GM06990 (cell line): ENCODE measurements at regions not wholly inside any gene's neighbourhood (a gene's known extent, or its start where the extent isn't known, plus 50 kb on each side); places are given as distances from the start of the nearest gene placed in this dataset.

Experiments
- DNase-seq: peaks from one replicate; pipeline ENCODE4 v3.0.0-alpha.2; 2011; ENCODE audit not compliant: insufficient read length; ENCODE audit errors: extremely low read depth
- H3K27me3 ChIP-seq: replicated peaks from 2 replicates; pipeline ENCODE4 v1.6.0; 2011; ENCODE audit warnings: low read length; ENCODE audit not compliant: control insufficient read depth, insufficient read depth
- H3K36me3 ChIP-seq: 2 replicates; pipeline ENCODE4 v1.5.1; 2011; ENCODE audit warnings: low read length; ENCODE audit not compliant: control insufficient read depth, insufficient read depth
- H3K4me3 ChIP-seq: replicated peaks from 2 replicates; pipeline ENCODE4 v1.5.1; 2011; ENCODE audit warnings: low read depth, mild to moderate bottlenecking, control low read depth, low read length
- TF ChIP-seq, protein P1 (sequence below): IDR thresholded peaks from 2 replicates; pipeline ENCODE4 v1.5.1; 2011; ENCODE audit warnings: low read length, control low read depth, mild to moderate bottlenecking, inconsistent platforms; ENCODE audit not compliant: insufficient read depth, poor library complexity, severe bottlenecking

DNA sequence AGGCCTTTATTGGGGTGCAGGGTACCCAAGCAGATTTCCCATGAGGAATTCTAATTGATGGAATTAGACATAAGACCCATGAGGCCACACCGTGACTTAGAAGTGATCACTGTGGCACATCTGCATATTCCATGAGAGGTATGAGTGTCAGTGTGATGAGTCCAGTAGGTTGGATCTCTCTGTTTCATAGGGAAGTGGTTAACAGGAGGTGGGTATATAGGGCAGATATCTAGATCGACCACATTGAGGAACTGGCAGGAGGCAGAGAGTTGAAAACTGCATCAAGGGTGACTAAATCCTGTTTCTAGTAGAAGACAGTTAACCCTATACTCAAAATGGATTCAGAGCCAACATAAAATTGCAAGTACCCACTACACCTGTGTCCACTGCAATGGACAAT, 68.6 kb upstream of the MIR17HG start:
- Histone ChIP-seq H3K36me3 (no peaks in the 10 kb centered on the region), H3K27me3 (no peaks in the 10 kb centered on the region), H3K4me3 (no peak overlapping the region)
- no peak for DNase-seq
- TF ChIP-seq, protein P1, sequence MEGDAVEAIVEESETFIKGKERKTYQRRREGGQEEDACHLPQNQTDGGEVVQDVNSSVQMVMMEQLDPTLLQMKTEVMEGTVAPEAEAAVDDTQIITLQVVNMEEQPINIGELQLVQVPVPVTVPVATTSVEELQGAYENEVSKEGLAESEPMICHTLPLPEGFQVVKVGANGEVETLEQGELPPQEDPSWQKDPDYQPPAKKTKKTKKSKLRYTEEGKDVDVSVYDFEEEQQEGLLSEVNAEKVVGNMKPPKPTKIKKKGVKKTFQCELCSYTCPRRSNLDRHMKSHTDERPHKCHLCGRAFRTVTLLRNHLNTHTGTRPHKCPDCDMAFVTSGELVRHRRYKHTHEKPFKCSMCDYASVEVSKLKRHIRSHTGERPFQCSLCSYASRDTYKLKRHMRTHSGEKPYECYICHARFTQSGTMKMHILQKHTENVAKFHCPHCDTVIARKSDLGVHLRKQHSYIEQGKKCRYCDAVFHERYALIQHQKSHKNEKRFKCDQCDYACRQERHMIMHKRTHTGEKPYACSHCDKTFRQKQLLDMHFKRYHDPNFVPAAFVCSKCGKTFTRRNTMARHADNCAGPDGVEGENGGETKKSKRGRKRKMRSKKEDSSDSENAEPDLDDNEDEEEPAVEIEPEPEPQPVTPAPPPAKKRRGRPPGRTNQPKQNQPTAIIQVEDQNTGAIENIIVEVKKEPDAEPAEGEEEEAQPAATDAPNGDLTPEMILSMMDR = no peak

DNA sequence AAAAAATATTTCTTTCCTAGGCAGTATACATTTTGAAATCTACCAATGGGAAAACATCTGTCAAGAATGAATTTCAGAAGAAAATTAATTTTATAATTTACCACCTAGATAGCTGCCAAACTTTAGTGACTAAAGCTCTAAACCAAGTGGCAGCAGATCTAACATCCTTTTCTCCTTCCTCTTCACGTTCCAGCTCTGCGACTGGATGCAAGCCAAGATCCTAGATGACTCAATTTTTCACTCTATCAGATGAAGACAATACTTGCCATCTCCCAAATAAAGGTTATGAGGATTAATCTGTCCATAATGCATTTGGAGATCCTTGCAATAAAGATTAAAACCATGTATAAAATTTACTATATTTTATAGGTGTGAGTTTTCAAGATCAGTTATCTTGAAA, 66.7 kb upstream of the MIR17HG start:
- DNase-seq = no peak
- H3K27me3 ChIP-seq = no peaks in the 10 kb centered on the region

DNA sequence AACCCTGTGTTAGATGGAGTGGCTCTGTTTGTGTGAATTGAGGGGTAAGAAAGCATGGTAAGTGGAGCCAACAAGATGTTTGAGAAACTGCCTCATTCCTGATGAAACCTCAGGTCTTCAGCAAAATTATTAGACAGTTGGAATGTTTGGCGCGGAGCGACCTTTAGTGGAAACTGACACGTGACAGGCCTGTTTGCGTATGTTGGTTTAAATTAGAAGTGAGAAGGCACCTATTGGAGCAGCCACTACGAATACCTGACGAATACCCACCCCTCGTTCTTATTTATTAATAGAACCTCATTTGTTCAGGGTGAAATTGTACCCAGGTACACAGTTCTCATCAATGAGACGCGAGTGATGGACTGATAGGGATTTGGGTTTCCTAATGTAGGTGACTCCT, 63.2 kb upstream of the MIR17HG start:
- DNase-seq = no peak
- Histone ChIP-seq H3K27me3 (no peaks in the 10 kb centered on the region), H3K4me3 (no peak overlapping the region), H3K36me3 (no peaks in the 10 kb centered on the region)
- TF ChIP-seq, protein P1 = no peak

More for the DNA sequence above, 66.7 kb upstream of the MIR17HG start:
- no peaks in the 10 kb centered on the region for H3K36me3 ChIP-seq
- TF ChIP-seq, protein P1 = no peak
- H3K4me3 ChIP-seq = no peak overlapping the region

DNA sequence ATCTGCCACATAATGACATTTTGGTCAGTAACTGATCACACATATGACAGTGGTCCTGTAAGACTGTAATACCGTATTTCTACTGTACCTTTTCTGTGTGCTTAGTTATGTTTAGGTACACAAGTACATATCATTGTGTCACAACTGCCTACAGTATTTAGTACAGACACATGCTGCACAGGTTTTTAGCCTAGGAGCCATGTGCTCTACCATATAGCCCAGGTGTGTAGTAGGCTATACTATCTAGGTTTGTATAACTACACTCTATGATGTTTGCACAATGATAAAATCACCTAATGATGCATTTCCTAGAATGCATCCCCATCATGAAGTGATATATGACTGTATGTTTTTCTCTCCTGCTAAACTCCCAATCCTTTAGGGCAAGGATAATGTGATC, 61.2 kb upstream of the MIR17HG start:
- H3K4me3 ChIP-seq = no peak overlapping the region
- no peak for DNase-seq
- H3K36me3 ChIP-seq = no peaks in the 10 kb centered on the region
- no peaks in the 10 kb centered on the region for H3K27me3 ChIP-seq
- TF ChIP-seq, protein P1 = no peak

DNA sequence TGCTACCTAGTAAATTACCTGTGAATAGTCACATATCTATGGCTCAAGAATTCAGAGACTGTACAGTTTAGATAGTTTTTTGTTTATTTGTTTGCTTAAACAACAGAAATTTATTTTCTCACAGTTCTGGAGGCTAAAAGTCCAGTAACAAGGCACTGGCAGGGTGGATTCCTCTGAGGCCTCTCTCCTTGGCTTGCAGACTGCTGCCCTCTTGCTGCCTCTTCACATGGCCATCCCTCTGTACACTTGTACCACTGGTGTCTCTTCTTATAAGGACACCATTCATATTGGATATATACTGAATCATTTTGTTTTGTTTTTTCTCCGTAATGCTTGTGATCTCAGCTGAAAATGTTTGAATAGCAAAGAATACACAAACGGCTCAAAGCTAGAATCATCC, 56.4 kb upstream of the MIR17HG start:
- no peaks in the 10 kb centered on the region for H3K27me3 ChIP-seq
- DNase-seq = no peak
- TF ChIP-seq, protein P1 = no peak
- no peaks in the 10 kb centered on the region for H3K36me3 ChIP-seq
- no peak overlapping the region for H3K4me3 ChIP-seq

DNA sequence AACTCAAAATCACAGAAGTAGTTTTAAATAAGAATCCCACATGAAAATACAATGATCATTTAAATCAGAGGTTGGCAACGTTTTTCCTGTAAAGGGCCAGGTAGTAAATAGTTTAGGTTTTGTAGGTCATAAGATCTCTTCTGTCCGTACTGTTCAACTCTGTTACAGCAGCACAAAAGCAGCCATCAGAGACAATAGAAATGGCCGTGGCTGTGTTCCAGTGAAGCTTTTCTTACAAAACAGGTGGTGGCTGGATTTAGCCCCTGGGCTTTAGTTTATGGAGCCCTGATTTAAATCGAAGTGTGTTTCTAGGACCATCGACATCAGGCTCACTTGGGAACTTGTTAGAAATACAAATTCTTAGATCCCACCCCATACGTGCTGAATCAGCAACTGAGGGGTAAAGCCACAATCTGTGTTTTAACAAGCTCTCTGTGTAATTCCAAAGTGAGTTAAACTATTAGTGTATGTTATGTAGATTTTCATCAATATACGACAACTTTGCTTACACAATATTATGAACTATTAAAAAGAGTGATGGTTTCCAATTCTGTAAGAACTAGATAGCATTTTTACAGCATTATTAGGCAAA, 54.8 kb upstream of the MIR17HG start:
- Histone ChIP-seq H3K36me3 (no peaks in the 10 kb centered on the region), H3K4me3 (no peak overlapping the region), H3K27me3 (no peaks in the 10 kb centered on the region)
- DNase-seq = no peak
- TF ChIP-seq, protein P1 = no peak
